ENCODE measurements at regions not wholly inside any gene's neighbourhood (a gene's known extent, or its start where the extent isn't known, plus 50 kb on each side); places are given as distances from the start of the nearest gene placed in this dataset.

- no peak for DNase-seq (ENCODE audit: low read depth in 2 of 2)
Observed at GRCh38 chr20:6693178-6693807, 74.2 kb upstream of the BMP2 start.

- DNase-seq (ENCODE audit: low read depth in 2 of 2) = no peak
Observed at GRCh38 chr20:6692566-6693173, 74.8 kb upstream of the BMP2 start.

GRCh38 chr20:6691516-6691915 is 76.0 kb upstream of the BMP2 start:
- DNase-seq (ENCODE audit: low read depth in 2 of 2) = no peak

DNA sequence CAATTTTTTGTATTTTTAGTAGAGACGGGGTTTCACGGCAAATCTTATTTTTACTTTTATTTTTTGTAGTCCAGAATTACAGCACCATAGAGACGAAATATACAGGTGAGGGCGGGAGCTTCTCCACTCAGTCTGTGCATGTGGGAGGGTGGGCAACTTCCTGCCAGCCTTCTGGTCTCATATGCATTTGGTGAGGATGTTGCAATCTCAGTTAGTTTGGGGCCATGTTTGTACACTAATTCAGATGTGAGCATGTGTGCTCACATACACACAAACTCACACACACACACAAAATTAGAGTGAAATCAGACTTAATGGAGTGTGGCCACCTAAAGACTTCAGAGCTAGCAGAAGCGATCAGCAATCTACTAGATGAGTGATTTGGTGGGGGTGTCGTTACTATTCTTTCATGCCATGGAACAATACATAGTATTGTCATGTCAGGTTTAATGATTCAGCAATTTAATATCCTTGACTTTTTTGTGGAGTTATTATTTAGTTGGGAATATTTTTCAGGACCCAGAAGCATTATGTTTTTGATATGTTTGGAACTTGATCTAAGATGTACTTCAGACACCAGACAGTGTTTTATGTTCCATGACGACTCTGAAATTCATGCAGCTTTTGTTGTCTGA is 78.0 kb upstream of the BMP2 start:
- DNase-seq (ENCODE audit: low read depth in 2 of 2) = no peak

DNA sequence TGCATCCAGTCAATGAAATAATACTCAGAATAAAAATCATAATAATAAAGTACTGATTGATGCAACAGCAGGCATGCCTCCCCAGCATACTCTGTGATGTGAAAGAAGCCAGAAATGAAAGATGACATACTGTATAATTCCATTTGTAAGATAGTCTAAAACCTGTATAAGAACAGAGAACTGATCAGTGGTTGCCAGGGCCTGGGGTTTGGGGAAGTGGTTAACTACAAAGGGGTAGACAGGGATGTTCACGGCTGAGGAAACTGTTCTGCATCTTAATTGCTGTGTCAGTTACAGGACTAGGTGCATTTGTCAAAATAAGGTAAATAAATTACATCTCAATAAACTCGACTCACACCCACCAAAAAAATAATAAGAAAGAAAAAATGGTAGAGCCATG is 81.3 kb upstream of the BMP2 start:
- no peak for DNase-seq (ENCODE audit: low read depth in 2 of 2)

GRCh38 chr20:6685626-6686025 is 81.9 kb upstream of the BMP2 start:
- no peak for DNase-seq (ENCODE audit: low read depth in 2 of 2)

GRCh38 chr20:6685181-6685582 is 82.3 kb upstream of the BMP2 start:
- no peak for DNase-seq (ENCODE audit: low read depth in 2 of 2)

DNA sequence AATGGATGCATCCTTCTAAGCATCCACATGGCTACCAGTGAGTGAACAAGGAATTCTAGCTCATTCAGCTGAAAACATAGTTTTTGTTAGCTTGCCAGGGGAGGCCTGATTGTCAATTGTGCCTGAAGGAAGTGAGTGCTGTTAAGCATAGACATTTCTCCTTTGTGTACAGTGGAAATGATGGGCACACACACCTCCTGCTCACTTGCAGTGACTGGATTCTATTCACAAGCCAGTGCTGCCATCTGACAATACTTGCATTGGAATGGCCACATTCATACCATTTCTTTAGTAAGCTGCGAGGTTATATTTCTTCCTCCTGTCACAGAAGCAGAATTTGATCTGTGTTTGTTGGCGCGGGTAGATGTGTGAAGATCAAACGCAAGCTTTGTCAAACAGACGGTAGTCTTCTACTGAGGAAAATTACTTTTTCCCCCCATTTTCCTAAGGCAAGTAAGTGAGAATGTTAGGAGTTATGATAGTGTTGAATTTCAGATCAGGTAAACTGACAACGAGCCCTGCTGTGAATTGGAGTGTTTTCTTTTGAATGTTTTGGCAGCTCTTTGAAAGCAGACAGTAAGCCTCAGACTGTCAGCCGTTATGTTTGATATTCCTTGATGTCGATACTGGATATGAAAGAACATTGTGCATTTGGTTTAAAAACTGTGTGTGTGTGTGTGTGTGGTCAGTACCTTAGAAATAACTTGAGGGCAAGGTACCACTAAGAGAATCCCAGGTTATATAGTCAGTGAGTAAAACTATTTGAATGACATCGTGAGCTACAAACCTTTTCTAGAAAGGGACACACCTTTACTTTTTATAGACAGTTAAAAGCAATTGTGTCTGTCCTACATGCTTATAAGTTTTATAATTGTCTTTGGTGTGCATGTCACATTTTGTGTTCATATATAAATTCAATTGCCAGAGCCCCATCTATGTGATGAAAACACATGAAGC is 84.2 kb upstream of the BMP2 start:
- DNase-seq (ENCODE audit: low read depth in 2 of 2) = no peak

DNA sequence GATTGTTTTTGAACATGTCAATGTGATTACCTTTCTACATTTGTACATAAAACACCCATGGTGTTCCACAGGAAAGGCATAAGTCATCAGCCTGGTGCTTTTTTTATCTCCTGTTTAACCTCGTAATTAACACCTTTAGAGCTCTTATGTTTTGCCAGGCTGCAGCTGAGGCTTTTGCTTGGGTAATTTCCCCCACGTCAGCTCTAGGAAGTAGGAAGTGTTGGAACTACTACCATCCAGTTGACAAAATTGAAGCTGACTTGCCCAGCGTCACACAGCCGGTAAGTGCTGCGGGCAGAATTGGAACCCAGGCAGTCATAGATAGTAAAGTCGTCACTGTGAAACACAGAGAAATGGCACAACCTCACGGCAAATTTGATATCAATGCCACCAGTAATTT is 86.6 kb upstream of the BMP2 start:
- DNase-seq (ENCODE audit: low read depth in 2 of 2) = no peak

DNA sequence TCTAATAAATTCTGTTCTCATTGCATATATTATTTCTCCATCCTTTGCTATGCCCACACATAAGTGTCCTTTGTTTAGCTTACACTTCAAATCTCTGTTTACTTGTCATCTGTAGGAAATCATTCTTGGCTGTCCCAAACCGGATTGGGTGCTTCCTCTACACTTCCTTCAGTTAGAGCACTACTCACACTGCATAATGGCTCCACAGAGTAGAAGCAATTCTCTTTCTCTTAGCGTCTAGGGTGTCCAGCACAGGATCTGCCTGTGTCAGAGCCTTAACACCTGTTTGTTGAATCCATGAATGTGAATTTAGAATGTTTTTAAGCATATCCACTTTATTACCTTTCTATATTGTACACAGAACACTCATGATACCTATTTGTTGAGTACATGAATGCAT is 87.0 kb upstream of the BMP2 start:
- no peak for DNase-seq (ENCODE audit: low read depth in 2 of 2)

GRCh38 chr20:6679086-6679485 is 88.4 kb upstream of the BMP2 start:
- no peak for DNase-seq (ENCODE audit: low read depth in 2 of 2)

GRCh38 chr20:6678101-6678500 is 89.4 kb upstream of the BMP2 start:
- DNase-seq (ENCODE audit: low read depth in 2 of 2) = no peak

DNA sequence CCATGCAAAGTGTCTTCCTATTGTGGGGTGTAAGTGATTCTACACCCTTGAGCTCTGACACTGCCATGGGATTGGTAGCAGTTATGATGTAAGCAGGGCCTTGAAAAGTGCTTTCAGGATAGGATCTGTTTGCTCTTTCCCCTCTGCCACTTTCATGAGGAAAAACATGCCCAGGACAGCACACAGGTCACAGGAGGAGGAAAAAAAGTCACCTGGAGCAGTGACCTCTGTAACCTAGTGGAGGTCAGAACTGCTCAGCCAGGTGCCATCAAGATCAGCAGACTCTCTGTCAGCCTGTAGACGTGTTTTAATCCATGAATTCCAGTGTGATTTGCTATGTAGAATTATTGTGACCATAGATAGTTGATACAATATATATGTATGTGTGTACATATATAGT is 92.7 kb upstream of the BMP2 start:
- no peak for DNase-seq (ENCODE audit: low read depth in 2 of 2)

- no peak for DNase-seq (ENCODE audit: low read depth in 2 of 2)
Observed at GRCh38 chr20:6673071-6673470, 94.4 kb upstream of the BMP2 start.

DNA sequence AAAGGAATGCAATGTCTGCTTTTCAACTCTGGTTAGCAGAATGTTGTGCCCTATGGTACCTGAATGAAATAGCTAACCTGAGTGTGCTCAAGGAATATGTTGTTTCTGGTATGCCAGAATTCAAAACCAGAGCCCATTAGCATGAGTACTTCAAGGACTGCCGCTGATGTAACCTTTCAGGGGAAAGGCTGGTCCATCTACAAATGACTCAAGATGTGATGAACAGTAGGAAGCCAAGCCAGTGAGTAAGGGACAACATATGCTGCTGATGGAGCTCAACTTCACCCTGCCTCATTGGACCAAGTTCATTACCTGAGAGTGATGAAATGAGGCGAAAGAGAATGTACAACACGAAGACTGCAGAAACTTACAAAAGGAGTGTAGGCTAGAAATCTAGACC is 95.7 kb upstream of the BMP2 start:
- no peak for DNase-seq (ENCODE audit: low read depth in 2 of 2)

GRCh38 chr20:6668546-6668945 is 98.9 kb upstream of the BMP2 start:
- DNase-seq (ENCODE audit: low read depth in 2 of 2) = no peak

GRCh38 chr20:6665621-6666355 is 101.7 kb upstream of the BMP2 start:
- no peak for DNase-seq (ENCODE audit: low read depth in 2 of 2)

DNA sequence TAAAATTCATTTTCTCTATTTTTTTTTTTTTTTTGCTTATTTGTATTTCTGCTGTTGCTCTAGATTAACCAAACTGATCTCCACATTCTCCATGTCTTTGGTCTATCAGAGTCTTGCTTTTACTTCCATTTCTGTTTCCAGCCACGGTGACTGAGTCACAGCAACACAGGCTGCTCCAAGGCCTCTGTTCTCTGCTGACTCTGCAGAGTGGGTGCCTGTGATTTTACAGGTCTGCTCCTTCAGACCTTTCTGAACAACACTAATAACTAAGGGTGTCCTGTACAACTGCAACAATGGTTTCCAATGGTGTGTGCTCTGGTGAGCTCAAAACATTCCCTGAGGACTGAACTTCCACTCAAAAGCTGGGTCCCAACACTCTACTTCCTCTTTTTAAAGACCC is 102.3 kb upstream of the BMP2 start:
- no peak for DNase-seq (ENCODE audit: low read depth in 2 of 2)

DNA sequence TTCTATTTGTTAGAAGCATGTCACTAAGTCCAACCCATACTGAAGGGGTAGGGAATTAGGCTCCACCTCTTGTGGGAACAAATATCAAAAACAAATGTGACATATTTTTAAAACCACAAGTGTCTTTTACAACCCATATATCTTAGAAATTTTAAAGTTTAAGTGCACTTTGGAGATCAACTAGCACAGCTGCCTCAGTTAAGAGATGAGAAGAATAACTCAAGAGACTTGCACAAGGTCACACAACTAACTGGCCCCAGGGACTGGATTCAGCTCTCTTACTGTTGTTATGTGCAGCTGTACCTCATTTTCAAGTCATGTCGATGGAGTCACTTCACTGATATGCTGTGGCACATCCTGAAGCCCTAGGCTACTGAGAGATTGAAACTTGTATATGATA is 102.9 kb upstream of the BMP2 start:
- no peak for DNase-seq (ENCODE audit: low read depth in 2 of 2)

DNA sequence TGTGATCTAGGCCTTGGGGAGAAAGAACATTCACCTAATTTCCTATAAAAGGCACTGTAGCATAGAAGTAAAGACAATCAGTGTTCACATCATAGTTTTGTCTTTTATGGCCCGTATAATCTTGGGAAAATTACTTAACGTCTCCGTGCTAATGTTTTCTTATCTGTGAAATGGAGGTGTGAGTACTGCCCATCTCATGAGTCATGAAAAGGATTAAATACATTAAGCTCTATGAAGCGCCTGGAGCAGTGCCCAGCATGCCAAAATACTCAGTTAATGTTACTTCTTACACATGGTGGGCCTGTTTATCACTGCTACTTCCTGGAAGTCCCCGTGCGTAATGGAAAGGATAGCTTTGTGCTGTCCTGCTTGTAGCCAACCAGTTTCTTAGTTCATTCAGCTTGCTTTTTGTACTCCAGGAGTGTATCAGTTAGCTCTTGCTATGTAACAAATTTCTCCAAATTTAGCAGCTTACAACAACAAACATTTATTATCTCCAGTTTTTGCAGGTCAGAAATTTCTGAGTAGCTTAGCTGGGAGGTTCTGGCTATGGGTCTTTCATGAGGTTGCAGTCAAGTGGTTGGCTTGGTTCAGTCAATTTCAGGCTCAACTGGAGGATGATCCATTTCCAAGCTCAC is 103.6 kb upstream of the BMP2 start:
- DNase-seq (ENCODE audit: low read depth in 2 of 2) = no peak

- DNase-seq (ENCODE audit: low read depth in 2 of 2) = no peak
Observed at GRCh38 chr20:6663104-6663503, 104.4 kb upstream of the BMP2 start.
